Naive thymus-derived CD8-positive, alpha-beta T cell (primary cell): ENCODE measurements at regions not wholly inside any gene's neighbourhood (a gene's known extent, or its start where the extent isn't known, plus 50 kb on each side); places are given as distances from the start of the nearest gene placed in this dataset.

Experiments used
- ATAC-seq, 2 donors: fragments of 150-1000 bp; cut with Tn5 transposase in 1 of 2; sonication (Bioruptor Pico), chemical (Tn5 transposase) in 1 of 2; 1 replicate in 1 of 2; 2 replicates in 1 of 2; pipeline ENCODE4 v1.10.0; 2021; ENCODE audit warnings: mild to moderate bottlenecking in 2 of 2, moderate library complexity in 2 of 2
- POLR2A ChIA-PET: fragments of 350-600 bp; sonication (Branson Sonifier 250); formaldehyde crosslinking; loops from one replicate; lab custom pipeline; 2021; ENCODE audit warnings: antibody characterized with exemption; lab: Charles Lee
- DNase-seq, 10 donors: peaks; one replicate each; pipeline versions ENCODE4 v3.0.0 to v3.0.0-alpha.2; 2020 to 2022
- H3K27ac Mint-ChIP-seq, 10 donors: one replicate each; pipeline ENCODE4 v1.8.0; 2020 to 2022; ENCODE audit warnings: mild to moderate bottlenecking in 10 of 10, mixed read lengths in 10 of 10, moderate library complexity in 4 of 10, inconsistent platforms in 1 of 10
- H3K27me3 Mint-ChIP-seq, 5 donors: one replicate each; pipeline ENCODE4 v1.8.0; 2021 to 2022; ENCODE audit warnings: mixed read lengths in 5 of 5
- H3K36me3 Mint-ChIP-seq, 3 donors: one replicate each; pipeline ENCODE4 v1.8.0; 2020 to 2022; ENCODE audit warnings: mixed read lengths in 3 of 3, mild to moderate bottlenecking in 2 of 3, inconsistent platforms in 1 of 3
- H3K4me1 Mint-ChIP-seq, 4 donors: one replicate each; pipeline ENCODE4 v1.8.0; 2021 to 2022; ENCODE audit warnings: mixed read lengths in 4 of 4
- H3K4me3 Mint-ChIP-seq, 10 donors: one replicate each; pipeline ENCODE4 v1.8.0; 2020 to 2022; ENCODE audit warnings: mild to moderate bottlenecking in 10 of 10, mixed read lengths in 10 of 10, moderate library complexity in 6 of 10, inconsistent platforms in 1 of 10
- H3K9me3 Mint-ChIP-seq, 9 donors: one replicate each; pipeline ENCODE4 v1.8.0; 2020 to 2022; ENCODE audit warnings: mixed read lengths in 9 of 9, mild to moderate bottlenecking in 3 of 9, inconsistent platforms in 1 of 9, moderate library complexity in 1 of 9

DNA sequence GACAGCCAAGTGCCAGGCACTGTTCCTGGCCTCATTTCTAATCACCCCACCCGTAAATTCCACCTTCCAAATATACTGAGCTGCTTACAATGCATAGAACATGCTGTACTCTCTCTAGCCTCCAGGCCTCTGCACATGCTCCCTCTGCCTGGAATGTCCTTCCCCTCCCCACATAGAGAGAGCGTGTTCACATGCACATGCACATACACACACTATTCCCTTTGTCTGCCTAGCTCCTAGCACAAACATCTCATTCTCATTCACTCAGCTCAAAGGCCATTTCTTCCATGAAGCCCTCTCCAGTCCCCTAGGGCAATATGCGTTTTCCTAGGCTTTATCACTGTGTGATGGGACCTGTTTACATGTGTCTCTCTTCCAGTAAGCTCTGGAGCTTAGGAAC, 144.6 kb downstream of the WT1 start:
- Mint-ChIP-seq H3K9me3 (peaks cover 0 to 10% (median 1%) of the 10 kb centered on the region in 9 donors), H3K27me3 (peaks cover 8 to 25% (median 10%) of the 10 kb centered on the region in 5 donors), H3K36me3 (peaks cover 0 to under 1% (median 0%) of the 10 kb centered on the region in 3 donors), H3K4me1 (no peaks in the 10 kb centered on the region), H3K27ac (peak overlapping the region in 1 of 10 donors; percentile 6), H3K4me3 (no peak overlapping the region)
- ATAC-seq (no peak), DNase-seq (no peak)
- POLR2A ChIA-PET = no interaction called here

DNA sequence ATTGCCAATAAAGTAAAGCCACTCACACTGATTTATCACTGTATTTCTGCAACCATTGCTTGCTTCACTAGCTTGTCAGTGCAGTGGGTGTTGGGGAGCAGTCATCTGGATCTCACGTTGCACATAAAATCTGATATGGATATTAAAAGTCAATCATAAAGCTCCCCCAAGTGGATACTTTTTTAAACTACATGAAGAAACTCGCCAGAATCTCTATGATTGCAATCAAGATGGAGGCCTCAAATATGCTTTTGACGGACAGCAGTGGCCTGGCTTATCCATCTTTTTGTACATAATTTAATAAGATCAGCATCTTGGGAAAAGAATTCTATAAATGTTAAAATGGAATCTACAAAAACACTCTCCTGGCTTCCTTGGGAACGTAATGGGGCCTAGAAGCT, 137.7 kb downstream of the WT1 start:
- no peak overlapping the region for H3K27ac Mint-ChIP-seq
- peak in 3 of 10 donors; percentile 7 to 19 (median 12) for DNase-seq

DNA sequence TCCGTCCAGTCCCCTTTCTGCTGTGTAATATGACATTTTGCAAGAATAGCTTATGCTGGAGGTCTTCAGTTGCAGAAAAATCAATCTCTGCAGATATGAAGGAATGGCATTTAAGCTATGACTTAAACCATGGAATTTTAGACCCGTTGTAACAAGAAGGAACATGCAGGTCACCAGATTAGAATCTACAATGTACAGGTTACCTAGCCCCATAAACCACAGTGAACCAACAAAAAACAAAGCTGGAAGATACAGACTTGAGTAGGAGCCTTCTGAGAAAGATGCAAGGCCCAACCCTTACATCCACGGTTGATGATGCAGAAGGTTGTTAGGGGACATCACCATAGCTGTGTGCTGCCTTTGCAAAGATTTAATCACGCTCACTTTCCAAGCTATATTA, 132.5 kb downstream of the WT1 start:
- Mint-ChIP-seq H3K4me3 (no peak overlapping the region), H3K27ac (no peak overlapping the region)
- POLR2A ChIA-PET = no interaction called here

More for the DNA sequence above, 137.7 kb downstream of the WT1 start:
- Mint-ChIP-seq H3K36me3 (no peaks in the 10 kb centered on the region), H3K27me3 (peaks cover 0 to under 1% (median 0%) of the 10 kb centered on the region in 5 donors), H3K4me3 (no peak overlapping the region), H3K4me1 (peaks cover 0 to 4% (median 0%) of the 10 kb centered on the region in 4 donors), H3K9me3 (no peaks in the 10 kb centered on the region)
- POLR2A ChIA-PET = no interaction called here
- ATAC-seq = peak in 1 of 2 donors; percentile 29

DNA sequence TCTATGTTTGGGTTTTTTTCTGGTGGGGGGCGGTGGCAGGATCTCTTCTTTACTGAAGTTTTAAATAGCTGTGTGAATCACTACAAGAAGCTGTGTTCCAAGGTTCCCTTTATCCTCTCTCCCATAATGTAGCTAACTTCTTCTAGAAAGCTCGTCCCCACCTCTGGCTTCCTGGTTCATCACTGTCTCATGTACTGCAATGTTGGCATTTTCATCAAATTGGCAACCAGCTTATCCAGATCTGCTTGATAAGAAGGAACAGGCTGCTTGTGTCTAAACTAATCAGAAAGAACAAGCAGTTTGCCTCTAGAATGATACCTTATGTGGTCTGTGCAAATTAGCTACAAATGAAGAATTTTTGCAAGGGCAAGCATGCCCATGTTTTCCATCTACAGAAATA, 130.8 kb downstream of the WT1 start:
- H3K27ac Mint-ChIP-seq = no peak overlapping the region
- no peaks in the 10 kb centered on the region for H3K36me3 Mint-ChIP-seq
- H3K4me3 Mint-ChIP-seq = no peak overlapping the region
- peaks cover 0 to 8% (median 0%) of the 10 kb centered on the region in 5 donors for H3K27me3 Mint-ChIP-seq
- no peaks in the 10 kb centered on the region for H3K9me3 Mint-ChIP-seq
- no peak for DNase-seq
- POLR2A ChIA-PET = no interaction called here
- ATAC-seq = no peak
- H3K4me1 Mint-ChIP-seq = no peaks in the 10 kb centered on the region

More for the DNA sequence above, 132.5 kb downstream of the WT1 start:
- Mint-ChIP-seq H3K27me3 (peaks cover 0 to 8% (median 0%) of the 10 kb centered on the region in 5 donors), H3K36me3 (no peaks in the 10 kb centered on the region), H3K9me3 (no peaks in the 10 kb centered on the region), H3K4me1 (no peaks in the 10 kb centered on the region)
- no peak for ATAC-seq
- DNase-seq = no peak

DNA sequence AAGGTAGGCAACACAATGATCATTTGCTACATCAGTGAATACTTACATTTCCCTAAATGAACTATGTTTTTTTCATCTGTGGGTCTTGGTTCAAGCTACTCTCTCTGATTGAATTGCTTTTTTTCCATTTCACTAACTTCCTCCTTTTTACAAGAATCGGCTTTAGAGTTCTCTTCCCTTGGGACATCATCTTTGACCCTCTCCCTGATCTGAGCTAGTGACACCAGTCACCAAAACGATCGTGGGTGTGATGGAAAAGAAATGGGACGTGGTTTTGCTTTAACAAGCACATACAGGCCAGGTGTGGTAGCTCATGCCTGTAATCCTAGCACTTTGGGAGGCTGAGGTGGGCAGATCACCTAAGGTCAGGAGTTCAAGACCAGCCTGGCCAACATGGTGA, 129.9 kb downstream of the WT1 start:
- H3K36me3 Mint-ChIP-seq = no peaks in the 10 kb centered on the region
- H3K4me3 Mint-ChIP-seq = no peak overlapping the region
- no peak for DNase-seq
- ATAC-seq = no peak
- H3K27me3 Mint-ChIP-seq = peaks cover 0 to 8% (median 2%) of the 10 kb centered on the region in 5 donors
- no peaks in the 10 kb centered on the region for H3K9me3 Mint-ChIP-seq
- no peak overlapping the region for H3K27ac Mint-ChIP-seq
- H3K4me1 Mint-ChIP-seq = no peaks in the 10 kb centered on the region
- POLR2A ChIA-PET = no interaction called here

DNA sequence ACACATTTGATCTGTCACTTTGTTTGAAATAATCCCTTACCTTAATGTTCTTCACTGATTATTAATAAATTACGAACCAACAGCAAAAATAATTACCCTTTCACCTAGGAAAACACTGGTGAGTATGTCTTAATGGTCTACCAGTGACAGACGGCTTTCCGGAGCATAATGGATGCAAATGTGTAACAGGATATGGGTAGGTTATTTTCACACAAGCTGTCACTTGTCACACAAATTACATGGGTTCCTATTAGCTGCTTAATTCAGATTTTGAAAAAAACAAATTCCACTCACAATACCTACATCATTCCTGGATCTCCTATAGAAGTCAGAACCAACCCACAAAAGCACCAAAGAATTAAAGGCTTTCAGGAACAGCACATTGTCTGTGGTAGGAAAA, 127.9 kb downstream of the WT1 start:
- POLR2A ChIA-PET = no interaction called here
- no peak overlapping the region for H3K27ac Mint-ChIP-seq
- H3K27me3 Mint-ChIP-seq = peaks cover 1 to 12% (median 7%) of the 10 kb centered on the region in 5 donors
- H3K36me3 Mint-ChIP-seq = no peaks in the 10 kb centered on the region
- H3K4me3 Mint-ChIP-seq = no peak overlapping the region
- no peak for DNase-seq
- H3K4me1 Mint-ChIP-seq = peaks cover 0 to 2% (median 0%) of the 10 kb centered on the region in 4 donors
- H3K9me3 Mint-ChIP-seq = no peaks in the 10 kb centered on the region
- ATAC-seq = no peak

DNA sequence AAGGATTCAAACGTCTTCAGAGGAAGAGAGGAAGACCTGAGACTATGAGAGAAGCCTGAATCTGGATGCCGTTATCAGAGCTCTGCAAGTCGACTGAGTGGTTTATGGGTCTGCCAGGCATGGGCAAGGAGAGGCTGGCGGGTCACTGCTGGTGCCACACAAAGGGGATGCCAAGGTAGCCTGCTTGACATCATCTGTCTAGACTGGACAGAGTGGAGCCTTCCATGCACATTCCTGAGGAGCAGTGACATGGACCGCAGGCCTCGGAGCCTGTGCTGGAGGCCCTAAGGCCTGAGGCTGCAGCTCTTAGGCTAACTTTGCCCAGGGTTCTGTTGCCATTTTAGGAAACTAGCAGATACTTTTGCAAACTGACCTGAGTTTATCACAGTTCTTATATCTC, 127.4 kb downstream of the WT1 start:
- no peak overlapping the region for H3K27ac Mint-ChIP-seq
- H3K36me3 Mint-ChIP-seq = no peaks in the 10 kb centered on the region
- ATAC-seq = no peak
- H3K27me3 Mint-ChIP-seq = peaks cover 2 to 12% (median 9%) of the 10 kb centered on the region in 5 donors
- no peaks in the 10 kb centered on the region for H3K9me3 Mint-ChIP-seq
- POLR2A ChIA-PET = no interaction called here
- DNase-seq = no peak
- no peak overlapping the region for H3K4me3 Mint-ChIP-seq
- peaks cover 0 to 2% (median under 1%) of the 10 kb centered on the region in 4 donors for H3K4me1 Mint-ChIP-seq

DNA sequence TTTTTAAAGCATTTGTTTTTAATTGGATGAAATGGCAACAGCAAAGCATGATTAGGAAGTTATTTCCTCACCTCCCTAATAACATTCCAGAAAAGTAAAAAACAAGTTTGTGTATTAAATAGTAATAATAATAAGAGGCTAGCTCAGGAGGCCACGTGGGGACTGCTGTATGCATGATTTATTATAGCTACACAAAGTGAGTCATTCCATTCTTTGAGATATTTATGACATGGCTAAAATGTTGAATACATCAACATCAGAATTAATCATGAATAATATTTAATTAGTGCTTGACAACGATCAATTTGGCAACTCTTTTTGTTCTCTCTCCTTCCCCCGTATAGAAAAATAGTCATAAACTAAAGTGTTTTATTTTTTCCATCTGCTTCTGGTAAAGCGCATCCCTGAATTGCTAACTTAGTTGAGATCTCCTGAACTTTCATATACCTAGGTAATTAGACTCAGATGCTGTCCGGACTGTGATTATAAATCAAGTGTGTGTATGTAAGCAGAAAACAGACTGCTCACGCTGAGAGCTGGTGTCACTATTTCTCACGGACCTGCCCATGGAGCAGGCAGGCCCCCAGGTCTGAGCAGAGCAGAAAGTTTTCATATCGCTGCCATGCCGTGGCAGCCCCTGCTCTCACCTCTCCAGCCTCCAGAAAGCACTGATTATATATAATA, 125.7 kb downstream of the WT1 start:
- no peak for DNase-seq
- Mint-ChIP-seq H3K27ac (no peak overlapping the region), H3K36me3 (no peaks in the 10 kb centered on the region), H3K4me3 (no peak overlapping the region), H3K9me3 (no peaks in the 10 kb centered on the region), H3K27me3 (peaks cover 4 to 15% (median 10%) of the 10 kb centered on the region in 5 donors), H3K4me1 (peaks cover 0 to 2% (median under 1%) of the 10 kb centered on the region in 4 donors)
- POLR2A ChIA-PET = no interaction called here
- ATAC-seq = no peak

DNA sequence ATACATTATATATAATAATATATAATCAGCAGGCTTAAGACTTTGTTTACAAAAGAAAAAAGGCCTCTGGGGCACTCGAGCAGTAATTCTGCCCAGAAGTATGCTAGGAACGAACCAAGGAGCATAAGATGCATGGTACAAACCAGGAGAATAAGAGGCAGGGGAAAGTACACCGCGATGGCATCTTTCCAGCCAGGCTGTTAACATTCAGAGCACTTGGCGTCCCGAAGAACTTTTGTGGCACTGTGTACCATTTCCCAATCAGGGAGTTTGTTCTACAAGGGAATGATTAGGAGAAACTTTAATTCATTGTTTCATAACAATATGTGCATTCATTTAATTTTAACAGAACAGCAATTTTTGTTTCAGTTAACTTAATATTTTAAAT, 125.1 kb downstream of the WT1 start:
- H3K27me3 Mint-ChIP-seq = peaks cover 4 to 21% (median 10%) of the 10 kb centered on the region in 5 donors
- no peak overlapping the region for H3K4me3 Mint-ChIP-seq
- no peak for DNase-seq
- H3K27ac Mint-ChIP-seq = no peak overlapping the region
- POLR2A ChIA-PET = no interaction called here
- no peaks in the 10 kb centered on the region for H3K9me3 Mint-ChIP-seq
- H3K4me1 Mint-ChIP-seq = peaks cover 0 to 2% (median under 1%) of the 10 kb centered on the region in 4 donors
- H3K36me3 Mint-ChIP-seq = no peaks in the 10 kb centered on the region
- no peak for ATAC-seq

DNA sequence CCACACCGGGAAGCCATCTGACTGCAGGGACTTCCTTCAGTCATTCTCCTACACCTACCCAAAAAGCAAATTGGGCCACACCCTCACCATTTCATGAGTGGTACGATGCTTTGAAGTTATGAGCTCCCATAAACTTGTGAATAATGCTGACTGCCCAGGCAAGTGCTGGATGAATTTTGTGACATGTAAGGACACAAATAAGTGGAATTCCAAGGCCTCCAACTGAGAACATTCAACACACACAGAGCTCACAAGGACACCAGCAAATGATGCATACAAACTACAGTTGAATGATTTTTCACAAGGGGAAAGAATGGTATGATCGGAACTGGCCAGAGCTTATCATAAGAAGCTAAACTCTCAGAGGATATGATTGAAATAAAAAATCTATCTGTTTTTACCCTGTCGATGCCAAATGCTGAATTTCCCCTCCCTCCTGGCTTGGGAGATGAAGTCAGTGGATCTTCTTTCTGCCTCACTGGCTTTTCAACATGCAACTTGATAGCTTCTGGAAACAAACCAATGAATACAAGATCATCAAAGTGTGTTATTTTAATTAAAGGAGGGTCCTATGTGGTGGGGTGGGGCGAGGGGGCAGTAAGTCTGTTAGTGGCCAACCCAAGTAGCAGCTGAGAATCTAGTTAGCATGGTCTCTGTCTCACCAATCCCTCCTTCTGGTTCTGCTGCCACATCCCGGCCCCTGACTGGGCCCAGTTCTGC, 123.8 kb downstream of the WT1 start:
- Mint-ChIP-seq H3K4me1 (peaks cover 0 to 2% (median under 1%) of the 10 kb centered on the region in 4 donors), H3K27me3 (peaks cover 4 to 21% (median 10%) of the 10 kb centered on the region in 5 donors), H3K9me3 (no peaks in the 10 kb centered on the region), H3K27ac (no peak overlapping the region), H3K4me3 (no peak overlapping the region), H3K36me3 (no peaks in the 10 kb centered on the region)
- DNase-seq (no peak), ATAC-seq (no peak)
- POLR2A ChIA-PET = no interaction called here

DNA sequence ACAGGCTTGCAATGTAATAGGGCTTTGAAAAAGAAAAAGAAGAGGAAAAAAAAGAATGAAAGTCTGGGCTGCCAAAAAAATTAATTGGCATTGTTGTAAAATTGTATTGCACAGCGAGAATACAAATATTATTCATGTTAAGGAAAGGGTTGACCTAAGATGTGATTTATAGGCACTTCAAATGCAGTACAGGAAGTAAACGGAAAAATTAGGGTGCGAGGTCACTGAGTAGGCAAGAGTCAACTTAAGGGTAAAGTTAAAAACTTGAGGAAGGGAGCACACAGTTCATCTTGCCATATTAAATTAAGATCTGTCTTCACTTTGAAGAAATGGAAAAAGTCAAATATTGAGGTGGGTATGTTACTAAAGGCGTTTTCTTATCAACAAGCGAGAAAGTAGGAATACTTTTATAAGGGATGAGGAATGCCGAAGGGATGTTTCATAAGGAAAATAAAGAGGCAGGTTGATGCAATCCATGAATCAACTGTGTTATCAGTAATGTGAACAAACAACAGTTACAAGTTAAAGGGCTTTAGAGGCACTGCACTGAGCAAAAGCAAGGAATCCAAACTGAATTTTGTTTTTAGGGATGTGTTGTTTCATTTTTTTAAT, 123.0 kb downstream of the WT1 start:
- Mint-ChIP-seq H3K27ac (no peak overlapping the region), H3K36me3 (no peaks in the 10 kb centered on the region), H3K4me3 (no peak overlapping the region), H3K4me1 (peaks cover 0 to 2% (median 1%) of the 10 kb centered on the region in 4 donors), H3K9me3 (no peaks in the 10 kb centered on the region), H3K27me3 (peaks cover 4 to 21% (median 9%) of the 10 kb centered on the region in 5 donors)
- POLR2A ChIA-PET = no interaction called here
- DNase-seq (no peak), ATAC-seq (no peak)

DNA sequence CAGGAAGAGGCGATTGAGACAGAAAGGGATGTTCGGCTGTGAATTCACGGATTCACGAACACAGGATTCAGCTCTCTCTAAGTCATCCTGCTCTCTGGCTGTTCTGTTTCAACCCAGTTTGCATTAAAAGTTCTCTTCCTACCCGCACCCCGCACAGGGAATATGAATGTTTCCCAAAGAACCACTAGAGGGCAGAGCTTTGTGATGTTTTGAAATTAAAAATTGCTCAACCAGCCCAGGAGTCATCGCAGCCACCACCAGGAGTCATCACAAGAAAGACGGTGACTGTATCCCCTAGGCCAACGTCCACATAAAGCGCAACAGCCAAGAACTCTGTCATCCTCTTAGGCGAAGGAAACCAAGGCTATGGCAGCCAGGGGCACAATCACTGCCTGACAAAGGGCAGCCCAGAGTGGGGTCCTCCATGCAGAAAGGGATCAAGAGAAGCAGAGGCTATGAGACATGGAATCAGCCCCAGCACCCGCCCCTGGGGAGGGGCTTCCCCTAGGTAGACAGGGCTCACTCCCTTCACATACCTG, 122.4 kb downstream of the WT1 start:
- POLR2A ChIA-PET = no interaction called here
- no peak overlapping the region for H3K4me3 Mint-ChIP-seq
- H3K27me3 Mint-ChIP-seq = peaks cover 4 to 21% (median 6%) of the 10 kb centered on the region in 5 donors
- DNase-seq (peak in 1 of 10 donors; percentile 5), ATAC-seq (peak in 1 of 2 donors; percentile 50)
- H3K36me3 Mint-ChIP-seq = no peaks in the 10 kb centered on the region
- H3K9me3 Mint-ChIP-seq = no peaks in the 10 kb centered on the region
- H3K4me1 Mint-ChIP-seq = peaks cover 0 to 6% (median 5%) of the 10 kb centered on the region in 4 donors
- no peak overlapping the region for H3K27ac Mint-ChIP-seq

DNA sequence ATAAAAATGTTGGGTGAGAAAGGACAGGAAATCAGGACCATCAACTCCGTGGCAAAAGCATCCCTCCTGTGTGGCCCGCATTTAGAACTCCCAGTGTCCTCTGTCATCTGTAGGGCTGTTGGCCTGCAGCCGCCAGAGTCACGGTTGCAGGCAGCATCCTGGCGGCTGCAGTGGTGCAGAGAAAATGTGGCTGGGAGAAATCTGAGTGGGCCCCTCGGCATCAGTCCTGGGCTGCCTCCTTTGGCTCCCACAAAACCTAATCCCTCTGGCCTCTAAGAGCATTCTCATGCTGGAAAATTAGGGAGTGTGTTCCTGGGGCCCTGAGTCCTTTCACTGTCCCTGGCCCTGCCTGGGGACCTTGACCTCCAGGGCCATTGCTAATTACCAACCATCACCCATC, 121.9 kb downstream of the WT1 start:
- Mint-ChIP-seq H3K4me3 (no peak overlapping the region), H3K4me1 (peaks cover 0 to 6% (median 5%) of the 10 kb centered on the region in 4 donors), H3K36me3 (no peaks in the 10 kb centered on the region), H3K27me3 (peaks cover 4 to 21% (median 6%) of the 10 kb centered on the region in 5 donors), H3K27ac (no peak overlapping the region), H3K9me3 (no peaks in the 10 kb centered on the region)
- no peak for DNase-seq
- POLR2A ChIA-PET = no interaction called here
- ATAC-seq = no peak
